ENCODE measurements at regions not wholly inside any gene's neighbourhood (a gene's known extent, or its start where the extent isn't known, plus 50 kb on each side); places are given as distances from the start of the nearest gene placed in this dataset.

- TF ChIP-seq CTCF (conservative IDR thresholded peaks at IDR 0.05; ENCODE audit: low read length) (no peak), EZH2phosphoT487 (IDR thresholded peaks at IDR 0.05; ENCODE audit: borderline replicate concordance) (no peak)
These were observed 295.8 kb downstream of the PREX1 start for GRCh38 chr20:48532028-48532427.
